ENCODE measurements at regions not wholly inside any gene's neighbourhood (a gene's known extent, or its start where the extent isn't known, plus 50 kb on each side); places are given as distances from the start of the nearest gene placed in this dataset.
"Not testable (repeated sequence)": the region's sequence is repeated elsewhere in the genome, so short reads cannot be mapped to it uniquely, and the experiment has no call there.

DNA sequence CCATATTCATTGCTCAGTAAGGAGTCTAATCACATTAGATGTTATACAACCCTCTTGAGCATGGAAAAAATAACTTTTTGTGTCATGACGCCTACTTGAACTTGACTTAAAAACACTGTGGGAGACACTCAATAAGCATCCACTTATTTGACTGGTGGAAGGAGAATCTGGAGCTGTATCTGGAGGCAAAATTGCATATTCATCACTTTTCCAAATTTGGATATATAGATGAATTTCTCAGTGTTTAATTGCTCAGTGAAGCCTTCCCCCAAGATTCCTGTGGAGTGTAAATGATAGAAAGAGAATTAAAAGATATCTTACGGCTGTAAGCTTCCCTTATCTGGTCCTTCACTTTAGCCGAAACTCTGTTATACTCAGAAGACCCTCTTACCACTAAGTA lies 610.7 kb upstream of the ADGRL2 start:
- DNase-seq: no peak

DNA sequence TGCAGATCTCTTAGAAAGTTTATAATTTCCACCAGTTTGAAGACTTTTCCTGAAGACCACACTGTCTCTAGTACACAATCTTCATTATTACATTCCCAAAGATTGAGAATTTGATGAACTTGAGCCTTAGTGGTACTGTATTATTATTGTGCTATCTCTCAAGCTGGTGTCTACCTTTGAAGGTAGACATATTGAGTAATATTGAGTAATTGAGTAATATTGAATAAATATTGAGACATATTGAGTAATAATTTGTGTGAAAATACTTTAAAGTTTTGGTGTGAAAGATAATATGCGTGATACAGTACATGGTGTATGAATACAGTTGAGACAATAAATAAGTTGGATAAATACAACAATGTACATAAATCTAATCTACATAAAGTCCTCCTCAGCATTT lies 613.1 kb upstream of the ADGRL2 start:
- DNase-seq: no peak

DNA sequence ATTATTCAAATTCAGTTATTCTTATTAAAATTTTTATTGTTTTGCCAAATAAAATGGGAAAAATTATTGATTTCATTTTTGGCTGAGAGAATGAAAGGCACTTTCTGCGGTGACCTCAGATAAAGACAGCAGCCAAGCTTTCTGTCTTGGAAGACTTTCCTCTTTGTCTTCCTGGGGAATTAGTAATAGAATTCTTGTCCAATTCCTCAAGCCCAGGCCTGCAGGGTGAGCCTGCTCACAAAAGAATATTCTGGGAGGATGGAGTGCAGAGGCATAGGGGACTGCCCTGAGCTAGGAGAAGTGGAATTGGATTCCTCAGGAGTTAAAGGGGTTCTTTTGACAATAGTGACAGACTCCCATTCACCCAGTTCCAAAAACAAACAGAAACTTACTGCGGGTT lies 614.5 kb upstream of the ADGRL2 start:
- DNase-seq: no peak

DNA sequence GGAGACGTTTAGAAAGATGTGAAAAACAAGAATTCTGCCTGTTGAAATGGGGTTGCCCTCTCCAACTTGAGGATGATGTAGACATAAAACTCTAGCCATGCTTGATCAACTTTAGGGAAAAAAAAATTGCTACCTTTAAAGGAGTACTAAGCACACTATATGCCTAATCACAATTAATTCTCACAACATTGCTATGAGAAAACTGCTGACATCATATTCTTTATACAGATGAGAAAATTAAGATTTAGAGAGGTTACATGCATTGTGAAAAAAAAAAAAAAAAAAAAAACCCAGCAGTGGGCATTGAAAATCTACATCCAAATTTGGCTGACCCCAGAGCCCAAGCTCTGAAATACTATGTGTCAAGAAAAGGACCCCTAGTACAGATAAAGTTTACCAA lies 617.2 kb upstream of the ADGRL2 start:
- no peak for DNase-seq

DNA sequence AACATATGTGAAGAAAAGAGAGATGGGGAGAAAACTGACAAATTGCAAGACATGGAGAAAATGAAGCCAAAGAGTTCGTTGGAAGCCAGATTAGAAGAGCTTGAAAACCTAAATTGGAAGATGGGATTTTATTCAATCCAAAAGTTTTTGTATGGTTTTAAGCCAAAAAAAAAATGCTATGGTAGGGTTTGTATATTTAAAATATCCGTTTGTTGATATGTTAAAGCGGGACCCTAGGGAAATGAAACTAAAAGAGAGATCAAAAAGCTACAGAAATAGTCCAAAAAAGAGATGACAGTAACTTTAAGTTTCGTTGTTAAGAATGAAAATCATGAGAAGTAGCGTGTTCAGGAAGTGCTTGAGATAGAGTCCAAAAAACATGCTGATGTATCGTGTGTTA lies 617.7 kb upstream of the ADGRL2 start:
- DNase-seq: no peak

DNA sequence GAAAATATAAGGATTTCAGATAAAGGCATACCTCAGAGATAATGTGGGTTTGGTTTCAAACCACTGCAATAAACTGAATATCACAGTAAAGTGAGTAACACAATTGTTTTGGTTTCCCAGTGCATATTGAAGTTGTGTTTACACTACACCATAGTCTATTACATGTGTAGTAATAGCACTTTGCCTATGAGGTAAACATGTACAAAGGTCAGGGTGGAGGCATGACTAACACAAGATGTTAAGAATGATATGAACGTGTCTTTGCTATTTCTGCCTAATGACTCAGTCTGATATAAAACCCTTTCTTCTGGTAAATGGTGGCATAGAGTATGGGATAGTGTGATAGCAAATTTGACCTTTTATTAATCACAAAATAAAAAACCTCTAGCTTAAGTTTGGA lies 621.5 kb upstream of the ADGRL2 start:
- DNase-seq: no peak

DNA sequence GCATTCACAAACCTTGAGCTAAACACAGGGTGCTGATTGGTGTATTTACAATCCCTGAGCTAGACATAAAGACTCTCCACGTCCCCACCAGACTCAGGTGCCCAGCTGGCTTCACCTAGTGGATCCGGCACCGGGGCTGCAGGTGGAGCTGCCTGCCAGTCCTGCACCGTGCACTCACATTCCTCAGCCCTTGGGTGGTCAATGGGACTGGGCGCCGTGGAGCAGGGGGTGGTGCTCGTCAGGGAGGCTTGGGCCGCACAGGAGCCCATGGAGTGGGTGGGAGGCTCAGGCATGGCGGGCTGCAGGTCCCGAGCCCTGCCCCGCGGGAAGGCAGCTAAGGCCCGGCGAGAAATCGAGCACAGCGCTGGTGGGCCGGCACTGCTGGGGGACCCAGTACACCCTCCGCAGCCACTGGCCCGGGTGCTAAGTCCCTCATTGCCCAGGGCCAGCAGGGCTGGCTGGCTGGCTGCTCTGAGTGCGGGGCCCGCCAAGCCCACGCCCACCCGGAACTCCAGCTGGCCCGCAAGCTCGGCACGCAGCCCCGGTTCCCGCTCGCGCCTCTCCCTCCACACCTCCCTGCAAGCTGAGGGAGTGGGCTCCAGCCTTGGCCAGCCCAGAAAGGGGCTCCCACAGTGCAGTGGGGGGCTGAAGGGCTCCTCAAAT lies 622.2 kb upstream of the ADGRL2 start:
- DNase-seq: not testable (repeated sequence)

DNA sequence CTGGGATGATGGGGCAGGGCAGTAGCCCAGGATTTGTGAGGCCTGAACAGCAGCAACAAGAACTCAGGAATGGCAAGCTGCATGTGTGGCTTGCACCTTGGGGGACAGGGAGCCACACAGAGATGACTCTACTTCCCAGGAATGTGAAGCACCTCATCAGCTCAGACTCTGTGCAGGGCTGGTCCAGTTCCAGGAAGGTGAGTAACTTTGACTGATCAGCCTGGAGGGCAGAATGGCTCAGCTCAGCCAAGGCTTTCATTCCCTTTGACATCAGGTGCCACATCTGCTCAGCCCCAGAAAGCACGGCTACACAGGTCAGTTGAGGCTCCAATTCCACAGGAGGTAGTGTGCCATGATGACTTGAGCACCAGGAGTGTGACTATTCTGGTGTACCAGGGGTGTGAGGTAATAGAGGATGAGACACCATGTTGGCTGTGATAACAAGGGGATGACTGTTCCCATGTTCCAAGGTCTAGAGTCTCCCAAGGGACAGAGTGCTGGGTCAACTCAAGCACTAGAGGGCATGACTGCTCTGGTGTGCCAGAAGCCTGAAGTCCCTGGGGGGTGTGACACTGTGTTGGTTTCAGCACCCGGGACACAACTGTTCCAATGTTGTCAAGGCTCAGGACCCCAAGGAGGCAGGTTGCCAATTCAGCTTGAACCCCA lies 625.8 kb upstream of the ADGRL2 start:
- DNase-seq: no peak

DNA sequence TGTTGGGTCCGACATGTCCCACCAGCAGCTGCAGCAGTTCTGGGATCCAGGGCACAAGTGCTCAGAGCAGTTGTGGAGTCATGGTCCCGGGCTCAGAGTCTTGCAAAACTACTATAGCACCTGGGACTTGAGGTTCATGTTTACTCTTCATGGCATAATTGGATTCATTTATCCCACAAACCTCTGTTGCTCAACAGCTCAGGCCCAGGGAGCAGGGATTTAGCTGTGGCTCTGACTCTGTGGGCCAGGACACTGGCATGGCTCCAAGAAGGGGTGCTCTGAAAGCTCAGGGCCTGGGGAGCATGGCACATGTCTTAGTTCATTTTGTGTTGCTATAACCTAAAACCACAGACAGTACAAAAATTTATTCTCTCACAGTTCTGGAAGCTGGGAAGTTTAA lies 626.7 kb upstream of the ADGRL2 start:
- no peak for DNase-seq

DNA sequence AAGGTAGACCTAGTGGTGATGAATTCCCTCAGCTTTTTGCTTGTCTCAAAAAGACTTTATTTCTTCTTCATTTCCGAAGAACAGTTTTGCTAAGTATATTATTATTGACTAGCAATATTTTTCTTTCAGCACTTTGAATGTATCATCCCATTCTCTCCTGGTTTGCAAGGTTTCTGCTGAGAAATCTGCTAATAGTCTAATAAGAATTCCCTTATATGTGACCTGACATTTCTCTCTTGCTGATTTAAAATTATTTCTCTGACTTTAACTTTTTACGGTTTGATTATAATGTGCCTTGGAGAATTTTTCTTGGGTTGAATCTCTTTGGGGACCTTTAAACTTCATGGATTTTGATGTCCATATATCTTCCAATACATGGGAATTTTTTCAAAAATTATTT lies 628.3 kb upstream of the ADGRL2 start:
- DNase-seq: no peak

DNA sequence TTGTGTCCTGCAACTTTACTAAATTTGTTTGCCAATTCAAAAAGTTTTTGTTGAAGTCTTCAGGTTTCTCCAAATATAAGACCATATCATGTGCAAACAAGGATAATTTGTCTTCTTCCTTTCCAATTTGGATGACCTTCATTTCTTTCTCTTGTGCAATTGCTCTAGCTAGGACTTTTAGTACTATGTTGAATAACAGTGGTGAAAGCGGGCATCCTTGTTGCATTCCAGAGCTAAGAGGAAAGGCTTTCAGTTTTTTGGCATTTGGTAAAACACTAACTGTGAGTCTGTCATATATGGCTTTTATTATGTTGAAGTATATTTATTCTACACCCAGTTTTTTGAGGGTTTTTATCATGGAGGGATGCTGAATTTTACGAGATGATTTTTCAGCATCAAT lies 630.0 kb upstream of the ADGRL2 start:
- DNase-seq: no peak

DNA sequence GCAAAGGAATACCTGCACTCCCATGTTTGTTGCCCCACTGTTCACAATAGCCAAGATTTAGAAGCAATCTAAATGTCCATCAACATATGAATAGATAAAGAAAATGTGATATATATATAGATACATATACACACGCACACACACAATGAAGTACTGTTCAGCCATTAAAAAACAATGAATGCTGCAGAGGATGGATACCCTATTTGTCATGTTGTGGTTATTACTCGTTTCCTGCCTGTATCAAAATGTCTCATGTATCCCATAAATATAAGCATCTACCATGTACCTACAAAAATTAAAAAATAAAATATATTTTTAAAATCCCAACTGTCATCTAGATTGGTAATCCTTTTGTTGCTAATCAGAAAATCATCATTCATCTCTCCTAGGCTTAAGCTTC lies 634.8 kb upstream of the ADGRL2 start:
- no peak for DNase-seq

DNA sequence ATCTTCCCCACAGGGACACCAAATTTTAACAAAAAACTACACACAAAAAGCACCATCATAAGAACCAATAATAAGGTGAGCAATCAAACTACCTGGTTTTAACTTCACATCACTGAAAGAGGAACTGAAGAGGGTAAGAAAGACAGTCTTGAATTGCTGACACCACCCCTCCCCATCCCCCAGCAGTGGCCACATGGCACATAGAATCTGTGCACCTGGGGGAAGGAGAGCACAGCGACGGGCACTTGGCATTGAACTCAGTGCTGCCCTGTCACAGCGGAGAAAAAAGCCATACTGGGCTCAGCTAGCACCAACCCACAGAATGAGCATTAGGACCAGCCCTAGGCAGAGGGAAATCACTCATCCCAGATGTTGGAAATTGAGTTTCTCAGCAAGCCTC lies 640.0 kb upstream of the ADGRL2 start:
- DNase-seq: no peak

DNA sequence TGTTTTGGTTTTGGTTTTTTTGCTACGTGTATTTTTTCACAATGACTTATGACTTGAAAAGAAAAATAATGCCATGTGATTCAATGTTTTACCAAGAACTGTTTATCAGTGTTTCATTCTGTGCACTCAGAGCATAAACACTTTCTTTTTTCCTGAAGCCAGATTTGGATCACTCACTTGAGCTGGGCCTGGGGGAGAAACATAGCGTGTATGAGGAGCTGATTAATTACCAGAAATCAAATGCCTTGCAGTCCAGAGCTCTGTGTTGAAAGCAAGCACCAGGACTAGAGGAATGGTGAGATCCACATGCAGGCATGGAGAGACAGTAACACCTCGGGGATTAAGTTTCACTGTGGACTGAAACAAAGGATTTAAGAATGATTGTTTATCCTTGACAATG lies 642.1 kb upstream of the ADGRL2 start:
- no peak for DNase-seq

DNA sequence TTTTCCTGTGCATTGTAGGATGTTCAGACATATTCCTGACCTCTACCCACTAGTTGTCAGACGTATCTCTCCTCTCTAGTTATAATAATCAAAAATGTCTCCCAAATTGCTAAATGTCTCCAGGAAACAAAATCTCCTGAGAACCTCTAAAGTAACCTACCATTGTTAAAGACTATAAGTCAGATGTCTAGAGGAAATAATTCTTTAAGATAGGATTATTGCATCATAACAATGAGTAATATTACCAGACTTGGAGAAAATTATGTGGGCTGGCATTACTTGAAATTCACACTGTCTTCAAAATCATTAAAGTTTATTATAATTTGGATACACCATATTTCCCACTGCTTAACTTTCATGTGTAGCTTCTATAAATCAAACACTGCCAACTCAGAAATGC lies 643.0 kb upstream of the ADGRL2 start:
- no peak for DNase-seq

DNA sequence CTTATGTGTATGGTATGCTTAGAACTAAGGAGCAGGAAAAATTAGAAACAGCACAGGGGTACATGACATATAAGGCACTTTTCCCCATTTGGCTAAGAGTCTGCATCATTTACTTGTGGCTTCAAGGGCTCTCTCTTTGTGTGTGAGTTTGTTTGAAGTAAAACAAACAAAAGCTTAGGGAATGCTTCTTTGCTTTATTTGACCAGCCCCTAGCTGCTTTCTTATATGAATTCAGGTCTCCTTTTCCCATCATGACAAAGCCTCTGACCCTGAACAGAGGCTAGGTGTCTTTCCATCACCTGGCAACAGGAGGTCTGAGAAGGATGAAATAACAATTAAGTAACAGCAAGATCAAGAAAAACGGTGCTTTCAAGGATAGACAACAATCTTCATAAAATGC lies 643.8 kb upstream of the ADGRL2 start:
- DNase-seq: no peak

DNA sequence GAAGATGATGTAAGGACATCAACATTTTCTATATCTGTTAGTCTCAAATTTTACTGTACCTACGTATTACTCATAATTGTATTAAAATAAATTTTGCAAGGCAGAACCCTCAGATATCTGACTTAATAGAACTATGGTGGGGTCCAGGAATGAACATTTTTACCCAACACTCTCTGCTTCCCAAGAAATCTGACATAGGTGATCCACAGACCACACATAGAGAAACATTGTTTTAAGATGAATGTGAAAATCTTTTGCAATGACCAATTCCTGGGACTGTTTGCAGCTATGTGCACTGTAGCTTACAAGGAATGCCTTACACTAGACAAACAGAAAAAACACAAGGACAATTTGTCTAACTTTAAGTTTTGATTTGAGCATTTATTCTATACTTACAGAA lies 645.6 kb upstream of the ADGRL2 start:
- DNase-seq: no peak

DNA sequence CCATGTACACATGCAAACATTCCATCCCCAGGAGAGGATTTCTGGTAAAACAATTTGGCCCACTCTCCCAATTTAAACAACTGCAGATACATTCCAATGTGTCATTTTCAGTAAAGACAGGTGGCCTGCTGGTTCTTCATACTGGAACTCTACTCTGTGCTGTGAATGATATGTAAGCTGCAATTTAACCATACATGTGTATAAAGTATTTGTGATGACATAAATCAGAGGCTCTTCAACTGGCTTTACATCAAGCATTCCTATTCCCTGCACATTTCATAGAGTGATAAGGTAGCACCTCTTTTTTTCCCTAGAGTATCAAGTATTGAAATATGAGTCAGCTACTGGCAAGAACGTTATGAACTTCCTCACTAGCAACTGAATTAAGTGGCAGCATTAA lies 649.5 kb upstream of the ADGRL2 start:
- no peak for DNase-seq

DNA sequence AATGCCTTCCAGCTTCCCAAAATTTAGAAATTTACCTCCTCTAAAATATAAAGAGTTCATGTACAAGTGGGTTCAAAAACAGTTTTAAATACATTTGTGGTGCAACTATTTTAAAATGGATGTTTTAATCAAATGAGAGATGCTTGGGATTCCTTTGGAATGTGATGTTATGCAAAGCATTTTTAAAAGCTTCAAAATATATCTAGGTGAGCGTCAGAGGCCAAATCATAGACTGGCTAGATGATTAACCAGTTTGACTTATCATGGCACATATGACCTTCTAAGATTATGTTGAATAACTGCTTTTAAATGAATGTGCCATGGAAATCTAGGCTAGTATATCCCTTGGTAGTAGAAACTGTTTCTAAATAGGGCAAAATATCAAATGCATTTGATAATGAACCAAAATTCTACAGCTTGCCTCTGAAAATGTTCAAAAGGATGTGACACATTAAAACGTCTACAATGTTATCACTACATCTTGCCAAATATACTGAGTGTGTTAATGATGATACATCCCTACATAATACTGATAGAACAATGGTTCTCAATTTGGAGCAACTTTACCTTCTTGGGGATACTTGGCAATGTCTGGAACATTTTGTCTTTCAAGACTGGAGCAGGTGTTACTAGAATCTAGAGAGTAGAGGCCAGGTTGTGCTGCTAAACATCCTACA lies 650.9 kb upstream of the ADGRL2 start:
- no peak for DNase-seq

DNA sequence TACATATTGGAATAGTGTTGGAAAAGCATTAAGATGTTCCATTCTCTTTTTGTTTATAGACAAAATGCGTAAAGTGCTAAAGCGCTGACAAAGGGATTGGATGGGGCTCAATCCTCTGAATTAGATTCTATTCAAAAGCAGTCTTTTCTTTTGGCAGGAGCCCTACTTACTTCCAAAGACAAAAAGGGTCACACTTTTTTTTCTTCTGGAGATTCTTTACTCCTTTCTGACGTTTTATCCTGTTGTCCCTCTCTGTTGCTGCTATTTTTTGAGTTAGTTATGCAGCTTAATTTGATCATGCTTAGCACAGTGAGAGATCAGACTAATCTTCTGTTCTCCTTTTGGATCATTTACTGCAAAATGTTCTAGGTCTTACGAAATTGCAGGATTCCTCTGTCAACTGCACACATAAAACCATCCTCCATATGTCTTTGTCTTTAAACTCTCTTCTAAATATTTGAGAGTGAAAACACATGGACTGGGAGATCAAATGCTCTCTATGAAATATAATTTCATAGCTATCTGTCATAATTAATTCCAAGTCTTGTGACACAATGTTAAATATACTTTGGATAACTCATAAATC lies 656.4 kb upstream of the ADGRL2 start:
- no peak for DNase-seq

DNA sequence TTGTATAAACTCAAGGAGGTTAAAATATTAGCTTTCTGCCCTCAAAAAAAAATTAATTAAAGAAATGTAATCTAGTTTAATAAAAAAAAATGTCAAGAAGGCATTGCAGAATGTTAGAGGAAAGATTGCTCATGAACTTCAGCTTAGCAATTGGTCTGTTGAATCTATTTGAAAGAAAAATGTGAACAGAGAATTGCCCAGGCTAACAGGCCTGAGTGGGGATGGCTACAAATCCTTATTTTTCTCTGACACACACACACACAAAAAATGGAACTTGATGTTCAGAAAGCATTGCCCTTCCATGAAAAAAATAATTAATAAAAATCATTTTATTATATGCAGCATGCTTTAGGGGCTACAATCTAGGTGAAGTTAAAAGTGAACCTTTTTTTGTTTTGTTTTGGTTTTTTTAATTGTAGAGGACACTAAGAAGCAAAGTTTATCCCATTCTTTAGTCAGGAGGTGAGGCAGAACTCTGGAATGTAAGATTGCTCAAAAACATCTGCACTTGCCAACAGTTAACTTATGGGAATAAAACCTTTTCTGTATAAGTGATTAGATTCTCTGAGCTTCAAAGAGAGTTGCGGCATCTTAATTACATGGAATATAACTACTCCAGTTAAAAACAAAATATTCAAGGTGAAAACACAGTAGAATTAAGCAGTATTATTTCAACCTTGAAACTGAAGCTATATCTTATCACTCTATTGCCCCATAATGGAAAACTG lies 658.5 kb upstream of the ADGRL2 start:
- no peak for DNase-seq

DNA sequence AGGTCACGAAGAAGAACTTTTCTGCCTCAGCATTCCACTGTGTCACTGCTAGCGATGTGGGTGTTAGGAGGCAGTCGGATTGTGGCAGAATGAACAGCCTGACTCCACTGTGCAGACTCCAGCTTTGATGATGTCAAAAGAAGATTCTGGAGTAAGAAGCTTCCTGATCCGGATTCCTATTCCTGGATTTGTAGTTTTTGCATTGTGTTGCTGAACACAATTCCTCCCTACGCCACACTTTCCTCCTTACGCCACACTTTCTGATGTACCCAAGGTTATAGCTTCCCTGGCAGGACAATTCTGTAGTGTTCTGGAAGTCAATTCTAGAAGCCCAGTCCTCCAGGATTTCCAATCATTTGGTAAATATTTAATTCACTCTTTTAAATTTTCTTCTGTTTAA lies 665.2 kb upstream of the ADGRL2 start:
- no peak for DNase-seq

DNA sequence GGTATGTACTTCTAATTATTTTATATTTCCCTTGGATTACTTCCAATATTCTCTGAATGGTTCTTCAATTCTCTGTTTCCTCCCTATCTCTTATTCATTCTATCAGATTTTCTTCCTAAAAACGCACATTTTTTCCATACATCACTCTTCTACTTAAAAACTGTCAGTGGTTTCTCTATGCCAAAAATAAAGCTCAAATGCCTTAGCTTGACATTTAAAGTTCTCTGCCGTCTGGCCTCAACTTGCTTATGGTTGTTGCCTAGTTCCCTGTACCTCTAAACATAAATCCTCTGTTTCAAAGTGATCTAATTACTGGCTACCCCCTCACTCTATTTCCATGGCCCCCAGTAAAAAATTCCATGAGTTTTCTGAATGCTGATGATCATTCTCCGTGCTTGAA lies 671.0 kb upstream of the ADGRL2 start:
- DNase-seq: no peak

DNA sequence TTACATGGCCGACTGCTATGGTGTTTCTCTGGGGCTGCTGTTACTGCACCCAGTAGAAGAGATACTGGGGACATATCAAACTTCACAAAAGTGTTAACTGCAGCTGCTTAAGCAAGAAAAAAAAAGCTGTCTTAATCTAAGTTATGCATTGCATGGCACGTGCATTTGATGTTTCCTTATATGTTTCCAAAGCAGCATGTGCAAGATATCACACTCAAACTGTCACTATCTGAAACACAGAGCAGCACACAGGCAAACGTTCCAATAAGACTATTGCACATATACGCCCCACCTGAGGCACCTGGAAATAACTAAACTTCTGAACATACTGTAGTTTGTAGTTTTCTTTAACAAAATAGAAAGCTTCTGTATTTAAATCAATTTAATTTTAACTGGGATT lies 671.4 kb upstream of the ADGRL2 start:
- no peak for DNase-seq
